Testis (tissue), 2 donors: ENCODE measurements at regions not wholly inside any gene's neighbourhood (a gene's known extent, or its start where the extent isn't known, plus 50 kb on each side); places are given as distances from the start of the nearest gene placed in this dataset.

Experiments
- DNase-seq: peaks from one replicate; pipeline ENCODE4 v3.0.0-alpha.2; 2019
- H3K27ac ChIP-seq, 2 donors: fragments of 200-600 bp; sonication (generic); one replicate each; pipeline ENCODE4 v1.5.1; 2019
- H3K27me3 ChIP-seq: fragments of 200-600 bp; sonication (generic); one replicate; pipeline ENCODE4 v1.5.1; 2019
- H3K36me3 ChIP-seq: fragments of 200-600 bp; sonication (generic); one replicate; pipeline ENCODE4 v1.5.1; 2017; ENCODE audit warnings: low read depth; ENCODE audit errors: missing control alignments
- H3K4me1 ChIP-seq: fragments of 200-600 bp; sonication (generic); one replicate; pipeline ENCODE4 v1.5.1; 2019
- H3K4me3 ChIP-seq, 2 donors: fragments of 200-600 bp; sonication (generic); one replicate each; pipeline ENCODE4 v1.5.1; 2017 to 2019
- H3K9me3 ChIP-seq: fragments of 200-600 bp; sonication (generic); one replicate; pipeline ENCODE4 v1.5.1; 2017
- POLR2A ChIP-seq: fragments of 450-650 bp; IDR thresholded peaks from one replicate; pipeline ENCODE4 v1.6.1; 2017; ENCODE audit warnings: antibody characterized with exemption, mild to moderate bottlenecking, moderate library complexity
- WGBS, 2 donors: methylation state at CpG; one replicate each; pipeline ENCODE4 v1.1.5; 2018; 5-methylcytosine and 5-hydroxymethylcytosine counted together
- intact Hi-C: fragments of 100-400 bp; cut with DNase I; formaldehyde crosslinking; loops from one replicate; pipeline ENCODE4 v1.15.1; 2023; ENCODE audit warnings: low total_unique reads
- TF ChIP-seq, protein P1 (sequence below), 3 experiments: fragments of 450-650 bp in 2 of 3; fragments of 200-600 bp in 1 of 3; sonication (generic) in 1 of 3; IDR thresholded peaks; one replicate each; pipeline ENCODE4 v1.5.1; 2016 to 2019; ENCODE audit warnings: antibody characterized with exemption in 3 of 3, mild to moderate bottlenecking in 2 of 3, moderate library complexity in 1 of 3

DNA sequence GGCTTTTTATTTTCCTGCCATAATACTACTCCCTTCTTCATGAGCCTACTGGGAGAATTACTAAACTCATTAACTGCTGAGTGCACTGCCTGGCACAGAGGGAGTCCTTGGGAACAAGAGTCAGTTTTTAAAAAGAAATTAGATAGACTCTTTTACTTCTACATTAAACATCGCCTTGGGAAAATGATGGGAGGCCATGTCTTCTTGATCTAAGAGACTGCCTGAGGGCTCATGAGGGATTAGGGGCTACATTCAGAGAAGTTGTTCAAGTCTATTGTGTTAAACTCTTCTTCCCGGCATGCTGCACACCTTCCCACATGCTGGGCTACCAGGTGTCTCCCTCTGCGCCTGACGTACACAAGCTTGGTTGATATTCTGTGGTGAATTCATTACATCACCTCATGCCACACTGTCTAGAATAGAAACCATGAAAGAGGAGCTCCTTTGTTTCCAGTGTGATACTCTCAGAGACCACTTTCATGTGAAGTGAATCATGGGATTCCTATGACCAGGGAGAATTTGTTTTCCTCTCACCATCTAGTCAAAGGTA, 1422.3 kb downstream of the AACS start:
- Histone ChIP-seq H3K9me3 (no peaks in the 10 kb centered on the region), H3K27me3 (no peaks in the 10 kb centered on the region), H3K4me1 (no peaks in the 10 kb centered on the region), H3K4me3 (no peak overlapping the region), H3K27ac (no peak overlapping the region), H3K36me3 (no peaks in the 10 kb centered on the region)
- no peak for DNase-seq
- no peak for TF ChIP-seq POLR2A
- TF ChIP-seq, protein P1, sequence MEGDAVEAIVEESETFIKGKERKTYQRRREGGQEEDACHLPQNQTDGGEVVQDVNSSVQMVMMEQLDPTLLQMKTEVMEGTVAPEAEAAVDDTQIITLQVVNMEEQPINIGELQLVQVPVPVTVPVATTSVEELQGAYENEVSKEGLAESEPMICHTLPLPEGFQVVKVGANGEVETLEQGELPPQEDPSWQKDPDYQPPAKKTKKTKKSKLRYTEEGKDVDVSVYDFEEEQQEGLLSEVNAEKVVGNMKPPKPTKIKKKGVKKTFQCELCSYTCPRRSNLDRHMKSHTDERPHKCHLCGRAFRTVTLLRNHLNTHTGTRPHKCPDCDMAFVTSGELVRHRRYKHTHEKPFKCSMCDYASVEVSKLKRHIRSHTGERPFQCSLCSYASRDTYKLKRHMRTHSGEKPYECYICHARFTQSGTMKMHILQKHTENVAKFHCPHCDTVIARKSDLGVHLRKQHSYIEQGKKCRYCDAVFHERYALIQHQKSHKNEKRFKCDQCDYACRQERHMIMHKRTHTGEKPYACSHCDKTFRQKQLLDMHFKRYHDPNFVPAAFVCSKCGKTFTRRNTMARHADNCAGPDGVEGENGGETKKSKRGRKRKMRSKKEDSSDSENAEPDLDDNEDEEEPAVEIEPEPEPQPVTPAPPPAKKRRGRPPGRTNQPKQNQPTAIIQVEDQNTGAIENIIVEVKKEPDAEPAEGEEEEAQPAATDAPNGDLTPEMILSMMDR (IDR thresholded peaks at IDR 0.05) = no peak
- intact Hi-C loops = no loop called here
- 91 to 94% methylated on average over 4 of the region's 4 CpGs for WGBS, 2 donors

DNA sequence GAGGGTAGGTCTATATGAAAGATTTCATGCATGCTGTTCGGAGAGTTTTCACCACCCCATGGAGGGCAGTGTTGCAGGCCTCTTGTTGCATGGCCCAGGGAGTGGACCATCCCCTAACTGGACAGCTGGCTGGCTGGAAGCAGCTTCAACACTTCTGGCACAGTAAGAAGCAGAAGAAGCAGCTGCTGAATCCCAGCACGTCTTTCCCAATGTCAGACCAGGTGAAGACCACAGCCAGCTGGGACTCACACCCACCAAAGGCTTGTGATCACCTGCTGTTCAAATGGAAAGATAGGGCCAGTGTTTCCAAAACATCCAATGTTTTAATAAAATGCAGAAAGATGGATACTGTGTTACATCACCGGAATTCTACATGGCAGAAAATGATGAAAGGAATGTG, 1423.6 kb downstream of the AACS start:
- no peaks in the 10 kb centered on the region for H3K27me3 ChIP-seq
- no peak overlapping the region for H3K4me3 ChIP-seq
- DNase-seq = no peak
- WGBS, 2 donors = 86 to 89% methylated on average over 3 of the region's 3 CpGs
- H3K9me3 ChIP-seq = no peaks in the 10 kb centered on the region
- TF ChIP-seq, protein P1 (IDR thresholded peaks at IDR 0.05) = no peak
- no peak for TF ChIP-seq POLR2A
- H3K27ac ChIP-seq = no peak overlapping the region
- no peaks in the 10 kb centered on the region for H3K36me3 ChIP-seq
- H3K4me1 ChIP-seq = no peaks in the 10 kb centered on the region
- intact Hi-C loops = no loop called here

DNA sequence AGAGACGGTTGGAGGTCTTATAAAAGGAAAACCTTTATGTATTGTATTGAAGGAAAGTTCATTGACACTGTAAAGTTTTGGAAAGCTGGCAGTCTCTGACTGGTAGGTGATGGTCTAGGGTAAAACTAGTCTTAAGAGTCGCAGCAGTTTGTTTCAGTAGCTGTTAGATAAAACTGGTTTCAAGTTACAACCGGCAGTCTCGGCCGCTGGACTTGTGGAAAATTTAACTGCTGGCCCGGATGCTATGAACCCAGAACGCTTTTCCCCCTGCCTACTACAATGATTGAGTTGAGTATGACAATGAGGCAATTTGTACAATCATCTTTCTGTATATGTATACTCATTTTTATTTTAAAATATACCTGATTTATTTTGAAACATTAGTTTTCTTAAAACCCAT, 1426.9 kb downstream of the AACS start:
- 63 to 67% methylated on average over 7 of the region's 7 CpGs for WGBS, 2 donors
- no peak for DNase-seq
- Histone ChIP-seq H3K27me3 (no peaks in the 10 kb centered on the region), H3K27ac (no peak overlapping the region), H3K4me1 (no peaks in the 10 kb centered on the region), H3K9me3 (no peaks in the 10 kb centered on the region), H3K36me3 (no peaks in the 10 kb centered on the region), H3K4me3 (no peak overlapping the region)
- intact Hi-C loops = no loop called here
- TF ChIP-seq, protein P1 (IDR thresholded peaks at IDR 0.05) = no peak
- TF ChIP-seq POLR2A = no peak

DNA sequence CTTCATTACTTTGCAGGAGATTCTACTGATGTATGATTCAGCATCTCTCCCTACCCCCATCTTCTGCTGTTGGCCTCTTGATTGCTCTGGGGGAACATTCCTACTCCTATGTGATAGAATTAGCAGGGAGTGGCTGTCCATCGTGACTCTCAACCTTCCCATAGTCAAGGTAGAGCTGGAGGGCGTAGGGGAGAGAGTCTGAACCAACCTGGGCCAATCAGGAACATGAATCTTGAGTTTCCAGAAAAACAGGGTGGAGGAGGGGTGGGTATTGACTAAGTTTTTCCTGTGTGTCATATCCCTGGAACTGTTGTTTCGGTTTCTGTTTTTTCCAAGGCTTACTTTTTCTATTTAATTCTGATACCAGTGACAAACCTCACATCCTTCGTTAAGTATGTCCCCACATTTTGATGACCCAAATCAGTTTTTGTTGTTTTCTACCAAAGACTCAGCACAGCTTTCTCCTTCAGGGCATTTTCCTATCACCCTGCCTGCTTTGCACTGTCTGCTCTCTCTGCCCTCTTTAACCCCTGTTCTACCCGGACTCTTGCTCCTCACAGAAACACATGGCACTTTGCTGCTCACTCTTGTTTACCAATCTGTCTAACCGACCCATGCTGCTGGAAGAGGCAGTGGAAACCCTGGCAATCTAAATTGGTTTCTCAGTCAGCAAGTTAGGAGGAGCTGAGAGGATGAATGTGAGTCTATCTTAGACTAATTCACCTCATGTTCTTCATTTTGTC, 1428.3 kb downstream of the AACS start:
- no peak for TF ChIP-seq POLR2A
- TF ChIP-seq, protein P1 (IDR thresholded peaks at IDR 0.05) = no peak

DNA sequence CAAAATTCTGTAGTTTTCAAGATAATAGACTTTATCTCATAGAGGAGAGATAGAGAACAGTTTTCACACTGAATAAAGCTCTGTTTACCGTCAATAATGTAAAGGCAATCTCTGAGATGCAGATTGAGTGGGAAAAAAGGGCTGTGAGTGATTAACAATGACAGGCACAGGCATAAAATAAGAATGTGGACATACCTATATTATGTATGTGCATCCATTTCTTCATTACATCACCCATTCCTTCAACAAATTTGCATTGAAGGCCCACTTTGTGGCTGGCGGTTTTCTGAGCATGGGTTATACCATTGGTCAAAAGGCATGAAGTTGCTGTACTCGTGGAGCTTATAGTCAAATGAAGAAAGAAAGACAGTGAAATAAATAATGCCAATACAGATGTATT, 1431.0 kb downstream of the AACS start:
- Histone ChIP-seq H3K9me3 (no peaks in the 10 kb centered on the region), H3K27ac (no peak overlapping the region), H3K36me3 (no peaks in the 10 kb centered on the region), H3K4me1 (no peaks in the 10 kb centered on the region), H3K4me3 (no peak overlapping the region), H3K27me3 (no peaks in the 10 kb centered on the region)
- TF ChIP-seq, protein P1 (IDR thresholded peaks at IDR 0.05) = no peak
- TF ChIP-seq POLR2A = no peak
- WGBS, 2 donors = 85 to 91% methylated on average over 3 of the region's 3 CpGs
- intact Hi-C loops = no loop called here
- no peak for DNase-seq

More for the DNA sequence above, 1428.3 kb downstream of the AACS start:
- intact Hi-C loops = no loop called here
- Histone ChIP-seq H3K4me1 (no peaks in the 10 kb centered on the region), H3K9me3 (no peaks in the 10 kb centered on the region), H3K4me3 (no peak overlapping the region), H3K27me3 (no peaks in the 10 kb centered on the region), H3K27ac (no peak overlapping the region), H3K36me3 (no peaks in the 10 kb centered on the region)
- DNase-seq = no peak
- 70 to 73% methylated on average over 6 of the region's 6 CpGs for WGBS, 2 donors
